Fibroblast of lung (primary cell): ENCODE measurements at regions not wholly inside any gene's neighbourhood (a gene's known extent, or its start where the extent isn't known, plus 50 kb on each side); places are given as distances from the start of the nearest gene placed in this dataset.
A peak's percentile ranks its signal among the peaks of the same experiment; 100 is the strongest.

Experiments used
- DNase-seq, 2 donors: peaks; one replicate each; pipeline versions ENCODE4 v3.0.0 to v3.0.0-alpha.2; 2010; ENCODE audit warnings: low read depth in 2 of 2
- H2AFZ ChIP-seq: 2 replicates; pipeline ENCODE4 v1.5.1; 2012; ENCODE audit warnings: low read length, control low read depth, inconsistent platforms
- H3K27ac ChIP-seq: 2 replicates; pipeline ENCODE4 v1.5.1; 2011; ENCODE audit warnings: low read length, control low read depth; ENCODE audit not compliant: insufficient read depth
- H3K27me3 ChIP-seq: 2 replicates; pipeline ENCODE4 v1.5.1; 2011; ENCODE audit warnings: mild to moderate bottlenecking, low read length; ENCODE audit not compliant: control insufficient read depth, insufficient read depth
- H3K36me3 ChIP-seq: 2 replicates; pipeline ENCODE4 v1.5.1; 2011; ENCODE audit warnings: low read length; ENCODE audit not compliant: control insufficient read depth, insufficient read depth
- H3K4me1 ChIP-seq: 2 replicates; pipeline ENCODE4 v1.5.1; 2011; ENCODE audit warnings: low read length; ENCODE audit not compliant: control insufficient read depth, insufficient read depth; ENCODE audit errors: extremely low read depth
- H3K4me2 ChIP-seq: 2 replicates; pipeline ENCODE4 v1.5.1; 2011; ENCODE audit warnings: low read length, control low read depth; ENCODE audit not compliant: insufficient read depth; ENCODE audit errors: extremely low read depth
- H3K4me3 ChIP-seq, 4 experiments: fragments of 200-600 bp in 1 of 4; sonication (generic) in 1 of 4; replicated peaks in 1 of 4; 2 replicates each; pipeline ENCODE4 v1.5.1; 2011 to 2016; ENCODE audit warnings: low read length in 4 of 4, low read depth in 3 of 4, mild to moderate bottlenecking in 3 of 4, control low read depth in 2 of 4, inconsistent platforms in 1 of 4, mixed read lengths in 1 of 4; ENCODE audit not compliant: insufficient read depth in 1 of 4; ENCODE audit errors: control extremely low read depth in 1 of 4
- H3K79me2 ChIP-seq: 2 replicates; pipeline ENCODE4 v1.5.1; 2012; ENCODE audit warnings: mild to moderate bottlenecking, low read length, inconsistent platforms; ENCODE audit not compliant: control insufficient read depth, insufficient read depth
- H3K9ac ChIP-seq: 2 replicates; pipeline ENCODE4 v1.5.1; 2011; ENCODE audit warnings: mild to moderate bottlenecking, low read length, control low read depth; ENCODE audit not compliant: insufficient read depth
- H3K9me3 ChIP-seq: 2 replicates; pipeline ENCODE4 v1.5.1; 2012; ENCODE audit warnings: low read depth, low read length; ENCODE audit not compliant: control insufficient read depth, insufficient read depth
- H4K20me1 ChIP-seq: 2 replicates; pipeline ENCODE4 v1.5.1; 2011; ENCODE audit warnings: low read length; ENCODE audit not compliant: control insufficient read depth, insufficient read depth; ENCODE audit errors: extremely low read depth
- EZH2 ChIP-seq: IDR thresholded peaks from 2 replicates; pipeline ENCODE4 v1.5.1; 2012; ENCODE audit warnings: low read length, control low read depth, mild to moderate bottlenecking; ENCODE audit errors: missing control alignments
- TF ChIP-seq, protein P1 (sequence below), 2 donors: IDR thresholded peaks in 1 of 2; conservative IDR thresholded peaks in 1 of 2; 1 replicate in 1 of 2; 2 replicates in 1 of 2; pipeline ENCODE4 v1.5.1; 2011 to 2012; ENCODE audit warnings: low read length in 2 of 2, control low read depth in 1 of 2, inconsistent platforms in 1 of 2, low read depth in 1 of 2, mild to moderate bottlenecking in 1 of 2

DNA sequence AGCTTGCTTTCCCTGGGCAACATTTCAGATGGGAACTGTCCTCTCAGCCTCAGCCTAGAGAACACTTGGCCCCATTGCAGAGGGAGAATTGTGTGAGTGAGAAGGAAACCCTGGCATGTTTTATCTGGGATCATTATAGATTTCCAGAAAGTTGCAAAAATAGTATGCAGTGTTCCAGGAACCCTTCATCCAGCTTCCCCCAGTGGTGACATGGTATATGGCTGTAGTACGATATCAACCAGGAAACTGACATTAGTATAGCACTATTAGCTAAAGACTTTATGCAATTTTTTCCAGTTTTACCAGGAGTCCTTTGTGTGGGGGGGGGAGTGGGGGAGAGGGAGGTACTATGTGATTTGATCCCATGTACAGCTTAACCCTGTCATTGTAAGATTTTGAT, 166.2 kb upstream of the KBTBD8 start:
- no peak overlapping the region for H3K27ac ChIP-seq
- no peaks in the 10 kb centered on the region for H3K27me3 ChIP-seq
- no peak overlapping the region for H3K4me3 ChIP-seq
- H3K36me3 ChIP-seq = no peaks in the 10 kb centered on the region
- H2AFZ ChIP-seq = no peak overlapping the region
- no peaks in the 10 kb centered on the region for H3K79me2 ChIP-seq
- DNase-seq = no peak
- no peaks in the 10 kb centered on the region for H4K20me1 ChIP-seq
- H3K9ac ChIP-seq = no peak overlapping the region
- no peaks in the 10 kb centered on the region for H3K4me1 ChIP-seq
- H3K9me3 ChIP-seq = no peaks in the 10 kb centered on the region
- TF ChIP-seq EZH2 = no peak
- TF ChIP-seq, protein P1, sequence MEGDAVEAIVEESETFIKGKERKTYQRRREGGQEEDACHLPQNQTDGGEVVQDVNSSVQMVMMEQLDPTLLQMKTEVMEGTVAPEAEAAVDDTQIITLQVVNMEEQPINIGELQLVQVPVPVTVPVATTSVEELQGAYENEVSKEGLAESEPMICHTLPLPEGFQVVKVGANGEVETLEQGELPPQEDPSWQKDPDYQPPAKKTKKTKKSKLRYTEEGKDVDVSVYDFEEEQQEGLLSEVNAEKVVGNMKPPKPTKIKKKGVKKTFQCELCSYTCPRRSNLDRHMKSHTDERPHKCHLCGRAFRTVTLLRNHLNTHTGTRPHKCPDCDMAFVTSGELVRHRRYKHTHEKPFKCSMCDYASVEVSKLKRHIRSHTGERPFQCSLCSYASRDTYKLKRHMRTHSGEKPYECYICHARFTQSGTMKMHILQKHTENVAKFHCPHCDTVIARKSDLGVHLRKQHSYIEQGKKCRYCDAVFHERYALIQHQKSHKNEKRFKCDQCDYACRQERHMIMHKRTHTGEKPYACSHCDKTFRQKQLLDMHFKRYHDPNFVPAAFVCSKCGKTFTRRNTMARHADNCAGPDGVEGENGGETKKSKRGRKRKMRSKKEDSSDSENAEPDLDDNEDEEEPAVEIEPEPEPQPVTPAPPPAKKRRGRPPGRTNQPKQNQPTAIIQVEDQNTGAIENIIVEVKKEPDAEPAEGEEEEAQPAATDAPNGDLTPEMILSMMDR (conservative IDR thresholded peaks at IDR 0.05 in 1 of 2, IDR thresholded peaks at IDR 0.05 in 1 of 2; ENCODE audit: low read depth in 1 of 2, low read length in 2 of 2) = no peak
- no peak overlapping the region for H3K4me2 ChIP-seq

DNA sequence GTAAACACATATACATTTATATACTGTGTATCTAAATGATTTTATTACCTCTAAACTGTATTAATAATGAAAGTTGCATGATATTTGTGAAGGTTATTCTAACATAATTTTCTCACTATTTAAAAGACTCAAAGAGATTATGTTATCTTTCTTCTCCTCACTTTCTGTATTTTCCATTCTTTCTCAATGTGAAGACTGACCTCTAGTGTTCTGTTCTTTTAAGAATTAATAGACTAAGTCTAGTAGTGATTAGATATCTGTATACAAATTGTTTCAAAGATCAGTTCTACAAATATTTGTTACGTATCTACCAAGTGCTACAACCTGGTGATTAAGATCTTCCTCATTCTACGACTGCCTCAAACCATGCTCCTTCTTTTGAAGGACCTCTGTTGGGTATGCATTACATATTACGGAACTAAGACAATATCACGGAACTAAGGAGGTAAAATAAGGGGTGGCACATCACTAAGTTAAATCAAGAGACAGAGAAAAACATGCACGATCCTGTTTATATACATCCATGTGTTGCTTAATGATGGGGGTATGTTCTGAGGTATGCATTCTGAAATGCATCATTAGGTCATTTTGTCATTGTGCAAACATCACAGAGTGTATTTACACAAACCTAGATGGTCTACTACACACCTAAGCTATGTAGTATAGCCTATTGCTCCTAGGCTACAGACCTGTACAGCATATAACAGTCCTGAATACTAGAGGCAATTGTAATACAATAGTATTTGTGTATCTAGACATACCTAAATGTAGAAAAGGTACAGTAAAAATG, 161.5 kb upstream of the KBTBD8 start:
- Histone ChIP-seq H3K4me2 (no peak overlapping the region), H3K4me3 (no peak overlapping the region), H3K27me3 (no peaks in the 10 kb centered on the region), H4K20me1 (no peaks in the 10 kb centered on the region), H3K9me3 (no peaks in the 10 kb centered on the region), H3K9ac (no peak overlapping the region), H3K4me1 (no peaks in the 10 kb centered on the region), H3K27ac (no peak overlapping the region), H2AFZ (no peak overlapping the region), H3K36me3 (no peaks in the 10 kb centered on the region), H3K79me2 (no peaks in the 10 kb centered on the region)
- peak; percentile 4 to 38 for DNase-seq
- no peak for TF ChIP-seq EZH2
- TF ChIP-seq, protein P1 (conservative IDR thresholded peaks at IDR 0.05 in 1 of 2, IDR thresholded peaks at IDR 0.05 in 1 of 2; ENCODE audit: low read depth in 1 of 2, low read length in 2 of 2) = peak in 1 of 2 donors; percentile 22

DNA sequence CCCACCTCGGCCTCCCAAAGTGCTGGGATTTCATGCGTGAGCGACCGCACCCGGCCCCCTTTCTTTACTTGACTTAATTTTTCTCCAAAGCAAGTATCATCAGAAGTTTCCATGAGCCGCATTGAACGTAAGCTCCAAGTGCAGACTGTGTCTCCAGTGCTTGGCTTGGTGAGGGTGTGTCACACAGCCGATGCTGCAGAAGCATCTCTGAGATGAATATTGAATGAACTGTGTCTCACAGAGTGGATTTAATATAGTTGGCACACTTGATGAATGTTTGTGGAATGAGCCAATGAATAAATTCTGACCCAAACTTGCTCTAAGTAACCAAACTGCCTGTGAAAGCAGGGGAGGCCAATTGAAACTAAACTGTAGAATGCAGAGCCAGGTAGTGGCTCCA, 159.4 kb upstream of the KBTBD8 start:
- DNase-seq = no peak
- no peaks in the 10 kb centered on the region for H3K36me3 ChIP-seq
- H3K79me2 ChIP-seq = no peaks in the 10 kb centered on the region
- no peaks in the 10 kb centered on the region for H3K4me1 ChIP-seq
- no peaks in the 10 kb centered on the region for H4K20me1 ChIP-seq
- H3K27ac ChIP-seq = no peak overlapping the region
- no peaks in the 10 kb centered on the region for H3K27me3 ChIP-seq
- TF ChIP-seq, protein P1 (conservative IDR thresholded peaks at IDR 0.05 in 1 of 2, IDR thresholded peaks at IDR 0.05 in 1 of 2; ENCODE audit: low read depth in 1 of 2, low read length in 2 of 2) = no peak
- TF ChIP-seq EZH2 = no peak
- no peaks in the 10 kb centered on the region for H3K9me3 ChIP-seq
- H3K4me2 ChIP-seq = no peak overlapping the region
- H3K9ac ChIP-seq = no peak overlapping the region
- no peak overlapping the region for H2AFZ ChIP-seq
- H3K4me3 ChIP-seq = no peak overlapping the region
